ENCODE measurements at regions not wholly inside any gene's neighbourhood (a gene's known extent, or its start where the extent isn't known, plus 50 kb on each side); places are given as distances from the start of the nearest gene placed in this dataset.

DNA sequence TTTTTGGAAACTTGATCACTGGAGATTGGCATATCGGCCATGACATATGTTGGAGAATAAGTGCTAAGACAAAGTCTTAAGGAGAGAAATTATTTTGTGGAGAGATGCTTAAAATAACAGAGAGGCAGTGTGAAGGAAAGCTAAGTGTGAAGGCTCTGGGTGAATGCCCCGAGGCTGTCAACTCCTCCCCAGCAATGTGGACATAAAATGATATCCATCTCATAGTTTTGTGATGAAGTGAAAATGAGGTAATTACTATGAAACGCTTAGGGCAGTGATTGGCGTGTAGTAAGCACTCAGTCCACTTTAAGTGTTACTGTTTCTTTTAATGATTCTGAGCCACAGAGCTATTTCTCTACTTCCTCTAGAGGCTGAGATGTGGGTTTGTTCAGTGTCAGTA lies 195.8 kb upstream of the KLF12 start:
- TF ChIP-seq CTCF (IDR thresholded peaks at IDR 0.05; ENCODE audit: low read depth, low read length, poor library complexity, severe bottlenecking) (no peak), EZH2phosphoT487 (IDR thresholded peaks at IDR 0.05; ENCODE audit: borderline replicate concordance, low read length) (no peak)
